KMS-11 (cell line): ENCODE measurements at regions not wholly inside any gene's neighbourhood (a gene's known extent, or its start where the extent isn't known, plus 50 kb on each side); places are given as distances from the start of the nearest gene placed in this dataset.

Experiments used
- H2AFZ ChIP-seq: fragments of 200-600 bp; sonication (generic); 2 replicates; pipeline ENCODE4 v1.6.1; 2016; ENCODE audit warnings: antibody characterized with exemption, mixed run types, low read depth
- H3K27ac ChIP-seq: fragments of 200-600 bp; sonication (generic); 2 replicates; pipeline ENCODE4 v1.6.1; 2016; ENCODE audit warnings: mild to moderate bottlenecking, mixed run types
- H3K27me3 ChIP-seq: fragments of 200-600 bp; sonication (generic); 2 replicates; pipeline ENCODE4 v1.6.1; 2017; ENCODE audit warnings: mild to moderate bottlenecking, low read depth, mixed run types, moderate library complexity; ENCODE audit not compliant: insufficient read depth
- H3K36me3 ChIP-seq: fragments of 200-600 bp; sonication (generic); 2 replicates; pipeline ENCODE4 v1.6.1; 2017; ENCODE audit warnings: mild to moderate bottlenecking, mixed run types; ENCODE audit not compliant: insufficient read depth
- H3K4me1 ChIP-seq: fragments of 200-600 bp; sonication (generic); 2 replicates; pipeline ENCODE4 v1.6.1; 2016; ENCODE audit warnings: mild to moderate bottlenecking, low read depth, mixed run types; ENCODE audit not compliant: poor library complexity, severe bottlenecking
- H3K4me2 ChIP-seq: fragments of 200-600 bp; sonication (generic); 2 replicates; pipeline ENCODE4 v1.7.0; 2016; ENCODE audit warnings: mild to moderate bottlenecking, mixed run types
- H3K4me3 ChIP-seq: fragments of 200-600 bp; sonication (generic); IDR thresholded peaks from 2 replicates; pipeline ENCODE4 v1.6.1; 2017; ENCODE audit warnings: low read depth, low read length, mixed read lengths; ENCODE audit not compliant: insufficient read depth
- H3K79me2 ChIP-seq: fragments of 200-600 bp; sonication (generic); 2 replicates; pipeline ENCODE4 v1.6.1; 2016; ENCODE audit warnings: low read depth, mixed run types; ENCODE audit not compliant: insufficient read depth
- H3K9ac ChIP-seq: fragments of 200-600 bp; sonication (generic); 2 replicates; pipeline ENCODE4 v1.6.1; 2016; ENCODE audit warnings: mild to moderate bottlenecking, mixed run types
- H4K20me1 ChIP-seq: fragments of 200-600 bp; sonication (generic); 2 replicates; pipeline ENCODE4 v1.6.1; 2016; ENCODE audit warnings: mild to moderate bottlenecking, mixed run types; ENCODE audit not compliant: insufficient read depth
- CTCF ChIP-seq: fragments of 200-600 bp; sonication (generic); conservative IDR thresholded peaks from 2 replicates; pipeline ENCODE4 v1.6.1; 2017; ENCODE audit warnings: low read depth, mild to moderate bottlenecking, antibody characterized with exemption, low read length, moderate library complexity, mixed read lengths

GRCh38 chr3:22856811-22857210, 346.3 kb upstream of the UBE2E2 start:
- no peak for TF ChIP-seq CTCF
- no peak overlapping the region for H3K4me3 ChIP-seq
- H2AFZ ChIP-seq: no peak overlapping the region

GRCh38 chr3:22858486-22858885, 344.6 kb upstream of the UBE2E2 start:
- Histone ChIP-seq H3K27me3 (no peaks in the 10 kb centered on the region), H3K4me3 (no peak overlapping the region), H3K4me1 (no peaks in the 10 kb centered on the region), H3K9ac (no peak overlapping the region), H3K79me2 (no peaks in the 10 kb centered on the region), H2AFZ (no peak overlapping the region), H4K20me1 (no peaks in the 10 kb centered on the region), H3K27ac (no peak overlapping the region), H3K36me3 (no peaks in the 10 kb centered on the region), H3K4me2 (no peak overlapping the region)
- no peak for TF ChIP-seq CTCF

More at GRCh38 chr3:22856811-22857210, 346.3 kb upstream of the UBE2E2 start:
- Histone ChIP-seq H3K27me3 (no peaks in the 10 kb centered on the region), H4K20me1 (no peaks in the 10 kb centered on the region), H3K36me3 (no peaks in the 10 kb centered on the region), H3K9ac (no peak overlapping the region), H3K4me1 (no peaks in the 10 kb centered on the region), H3K79me2 (no peaks in the 10 kb centered on the region), H3K27ac (no peak overlapping the region), H3K4me2 (no peak overlapping the region)

GRCh38 chr3:22859618-22860017, 343.5 kb upstream of the UBE2E2 start:
- no peaks in the 10 kb centered on the region for H3K27me3 ChIP-seq
- H3K27ac ChIP-seq: no peak overlapping the region
- H3K4me2 ChIP-seq: no peak overlapping the region
- TF ChIP-seq CTCF: no peak
- no peak overlapping the region for H3K4me3 ChIP-seq
- H3K9ac ChIP-seq: no peak overlapping the region
- H4K20me1 ChIP-seq: no peaks in the 10 kb centered on the region
- H3K36me3 ChIP-seq: no peaks in the 10 kb centered on the region
- no peaks in the 10 kb centered on the region for H3K4me1 ChIP-seq
- H2AFZ ChIP-seq: no peak overlapping the region
- H3K79me2 ChIP-seq: no peaks in the 10 kb centered on the region

- no peaks in the 10 kb centered on the region for H3K4me1 ChIP-seq
- no peak for TF ChIP-seq CTCF
- no peak overlapping the region for H2AFZ ChIP-seq
- H3K27me3 ChIP-seq: no peaks in the 10 kb centered on the region
- no peak overlapping the region for H3K4me3 ChIP-seq
- no peaks in the 10 kb centered on the region for H3K36me3 ChIP-seq
- H3K27ac ChIP-seq: no peak overlapping the region
- H3K79me2 ChIP-seq: no peaks in the 10 kb centered on the region
- H3K9ac ChIP-seq: no peak overlapping the region
- no peak overlapping the region for H3K4me2 ChIP-seq
- H4K20me1 ChIP-seq: no peaks in the 10 kb centered on the region
Measured at GRCh38 chr3:22861426-22861825, 341.7 kb upstream of the UBE2E2 start.
